Upper lobe of left lung (tissue), 6 donors: ENCODE measurements at regions not wholly inside any gene's neighbourhood (a gene's known extent, or its start where the extent isn't known, plus 50 kb on each side); places are given as distances from the start of the nearest gene placed in this dataset.

Experiments
- ATAC-seq, 2 donors: fragments of 200-7000 bp; cut with Tn5 transposase; one replicate each; pipeline ENCODE4 v1.9.1; 2022; ENCODE audit warnings: mild to moderate bottlenecking in 2 of 2, moderate library complexity in 2 of 2; ENCODE audit not compliant: low FRiP score in 2 of 2
- DNase-seq, 2 donors: peaks; one replicate each; pipeline ENCODE4 v3.0.0-alpha.2; 2019 to 2020
- H3K27ac ChIP-seq, 4 donors: fragments of 200-600 bp; sonication (generic); one replicate each; pipeline ENCODE4 v1.5.1; 2016 to 2019
- H3K27me3 ChIP-seq, 4 donors: fragments of 200-600 bp; sonication (generic); one replicate each; pipeline ENCODE4 v1.5.1; 2017 to 2019
- H3K36me3 ChIP-seq, 4 donors: fragments of 200-600 bp; sonication (generic); one replicate each; pipeline ENCODE4 v1.5.1; 2016 to 2019
- H3K4me1 ChIP-seq, 4 donors: fragments of 200-600 bp; sonication (generic); one replicate each; pipeline ENCODE4 v1.5.1; 2018 to 2019
- H3K4me3 ChIP-seq, 4 donors: fragments of 200-600 bp; sonication (generic); one replicate each; pipeline ENCODE4 v1.5.1; 2017 to 2019; ENCODE audit warnings: mild to moderate bottlenecking in 2 of 4, moderate library complexity in 1 of 4
- H3K9me3 ChIP-seq, 4 donors: fragments of 200-600 bp; sonication (generic); one replicate each; pipeline ENCODE4 v1.5.1; 2018 to 2019
- CTCF ChIP-seq, 6 experiments: fragments of 450-650 bp in 4 of 6; fragments of 200-600 bp in 2 of 6; sonication (generic) in 2 of 6; IDR thresholded peaks; one replicate each; pipeline ENCODE4 v1.5.1; 2016 to 2019; ENCODE audit warnings: antibody characterized with exemption in 6 of 6
- EP300 ChIP-seq, 4 donors: sonication (generic); formaldehyde crosslinking; IDR thresholded peaks; one replicate each; pipeline ENCODE4 v1.5.1; 2017; ENCODE audit warnings: antibody characterized with exemption in 4 of 4, control low read depth in 2 of 4
- POLR2A ChIP-seq, 4 donors: fragments of 450-650 bp; IDR thresholded peaks; one replicate each; pipeline ENCODE4 v1.5.1; 2016 to 2017; ENCODE audit warnings: antibody characterized with exemption in 4 of 4, mild to moderate bottlenecking in 2 of 4
- POLR2AphosphoS5 ChIP-seq, 2 donors: sonication (generic); formaldehyde crosslinking; IDR thresholded peaks; one replicate each; pipeline ENCODE4 v1.5.1; 2017; ENCODE audit warnings: antibody characterized with exemption in 2 of 2
- WGBS, 2 donors: methylation state at CpG; one replicate each; pipeline ENCODE4 v1.1.5; 2017 to 2018; 5-methylcytosine and 5-hydroxymethylcytosine counted together
- donor health status: DM: no; HTN: no; CAD: no; lungs with moderate emphysema.
- donor health status: DM: no; HTN: yes; CAD: no; lungs with severe emphysema.

- Histone ChIP-seq H3K36me3 (no peaks in the 10 kb centered on the region), H3K27me3 (no peaks in the 10 kb centered on the region), H3K27ac (no peak overlapping the region), H3K4me1 (no peaks in the 10 kb centered on the region), H3K4me3 (no peak overlapping the region), H3K9me3 (no peaks in the 10 kb centered on the region)
- no peak for DNase-seq
- WGBS, 2 donors = 78 to 83% methylated on average over 1 of the region's 1 CpG
- ATAC-seq = no peak
- TF ChIP-seq POLR2AphosphoS5 (IDR thresholded peaks at IDR 0.05) (no peak), CTCF (IDR thresholded peaks at IDR 0.05) (no peak), EP300 (IDR thresholded peaks at IDR 0.05) (no peak), POLR2A (IDR thresholded peaks at IDR 0.05) (no peak)
Observed at GRCh38 chr2:67854798-67855197, 208.0 kb downstream of the C1D start.

GRCh38 chr2:67856866-67857265 is 205.9 kb downstream of the C1D start:
- peak in 1 of 2 donors; percentile 28 for ATAC-seq
- Histone ChIP-seq H3K27ac (no peak overlapping the region), H3K4me1 (no peaks in the 10 kb centered on the region), H3K36me3 (no peaks in the 10 kb centered on the region), H3K27me3 (no peaks in the 10 kb centered on the region), H3K4me3 (no peak overlapping the region), H3K9me3 (no peaks in the 10 kb centered on the region)
- TF ChIP-seq POLR2AphosphoS5 (IDR thresholded peaks at IDR 0.05) (no peak), EP300 (IDR thresholded peaks at IDR 0.05) (no peak), CTCF (IDR thresholded peaks at IDR 0.05) (no peak), POLR2A (IDR thresholded peaks at IDR 0.05) (no peak)
- 63 to 68% methylated on average over 3 of the region's 3 CpGs for WGBS, 2 donors
- DNase-seq = no peak

GRCh38 chr2:67857836-67858235 is 205.0 kb downstream of the C1D start:
- Histone ChIP-seq H3K9me3 (no peaks in the 10 kb centered on the region), H3K27me3 (no peaks in the 10 kb centered on the region), H3K27ac (no peak overlapping the region), H3K4me3 (no peak overlapping the region), H3K4me1 (no peaks in the 10 kb centered on the region), H3K36me3 (no peaks in the 10 kb centered on the region)
- DNase-seq = no peak
- 89 to 95% methylated on average over 4 of the region's 4 CpGs for WGBS, 2 donors
- ATAC-seq = peak in 1 of 2 donors; percentile 28
- TF ChIP-seq POLR2AphosphoS5 (IDR thresholded peaks at IDR 0.05) (no peak), POLR2A (IDR thresholded peaks at IDR 0.05) (no peak), CTCF (IDR thresholded peaks at IDR 0.05) (no peak), EP300 (IDR thresholded peaks at IDR 0.05) (no peak)

GRCh38 chr2:67858886-67859285 is 203.9 kb downstream of the C1D start:
- Histone ChIP-seq H3K4me1 (no peaks in the 10 kb centered on the region), H3K27ac (no peak overlapping the region), H3K36me3 (no peaks in the 10 kb centered on the region), H3K27me3 (no peaks in the 10 kb centered on the region), H3K9me3 (no peaks in the 10 kb centered on the region), H3K4me3 (no peak overlapping the region)
- DNase-seq (no peak), ATAC-seq (no peak)
- TF ChIP-seq EP300 (IDR thresholded peaks at IDR 0.05) = no peak
- no peak for TF ChIP-seq POLR2AphosphoS5 (IDR thresholded peaks at IDR 0.05)
- no peak for TF ChIP-seq POLR2A (IDR thresholded peaks at IDR 0.05)
- WGBS, 2 donors = 93 to 94% methylated on average over 3 of the region's 3 CpGs

GRCh38 chr2:67865917-67866316 is 196.9 kb downstream of the C1D start:
- Histone ChIP-seq H3K36me3 (no peaks in the 10 kb centered on the region), H3K4me1 (no peaks in the 10 kb centered on the region), H3K4me3 (no peak overlapping the region), H3K27ac (no peak overlapping the region), H3K9me3 (no peaks in the 10 kb centered on the region), H3K27me3 (no peaks in the 10 kb centered on the region)
- ATAC-seq (no peak), DNase-seq (no peak)
- 72 to 76% methylated on average over 3 of the region's 3 CpGs for WGBS, 2 donors
- TF ChIP-seq EP300 (IDR thresholded peaks at IDR 0.05) = no peak
- TF ChIP-seq POLR2A (IDR thresholded peaks at IDR 0.05) = no peak
- no peak for TF ChIP-seq POLR2AphosphoS5 (IDR thresholded peaks at IDR 0.05)
- no peak for TF ChIP-seq CTCF (IDR thresholded peaks at IDR 0.05)
